Erythroblast (primary cell): ENCODE measurements at regions not wholly inside any gene's neighbourhood (a gene's known extent, or its start where the extent isn't known, plus 50 kb on each side); places are given as distances from the start of the nearest gene placed in this dataset.

Experiments used
- GATA1 ChIP-seq: IDR thresholded peaks from 2 replicates; pipeline ENCODE4 v1.6.1; 2011; ENCODE audit warnings: low read depth, mild to moderate bottlenecking, control low read depth, low read length, moderate library complexity
- POLR2A ChIP-seq: IDR thresholded peaks from 2 replicates; pipeline ENCODE4 v1.6.1; 2011; ENCODE audit warnings: mild to moderate bottlenecking, low read length

DNA sequence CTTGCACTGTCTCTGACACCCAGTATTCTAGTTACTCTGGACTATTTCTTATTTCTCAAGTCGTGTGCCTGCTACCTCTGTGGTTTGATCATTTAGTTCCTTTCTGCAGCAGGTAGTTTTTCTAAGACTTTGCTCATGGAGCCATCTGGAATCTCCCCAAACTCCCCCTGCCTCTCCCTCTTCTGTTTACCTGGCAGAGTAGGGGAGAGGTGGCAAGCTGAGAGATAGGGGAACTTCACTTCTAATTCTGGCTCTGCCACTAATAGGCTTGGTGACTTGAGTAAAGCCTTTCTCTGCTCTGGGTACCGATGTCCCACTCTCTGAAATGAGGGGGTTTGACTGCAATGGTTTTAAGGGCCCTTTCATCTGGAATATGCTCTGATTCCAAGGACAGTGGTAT lies 141.3 kb downstream of the CPEB2 start:
- TF ChIP-seq POLR2A = no peak
- no peak for TF ChIP-seq GATA1
